Endothelial cell of umbilical vein (primary cell): ENCODE measurements at regions not wholly inside any gene's neighbourhood (a gene's known extent, or its start where the extent isn't known, plus 50 kb on each side); places are given as distances from the start of the nearest gene placed in this dataset.
A peak's percentile ranks its signal among the peaks of the same experiment; 100 is the strongest.

ENCODE experiments used
- BruUV-seq: library from RNA; stranded (reverse); fragments of 400-500 nt; replicated peaks from 2 replicates; lab custom pipeline; 2021; lab: Mats Ljungman, UMichigan
- CTCF ChIA-PET: fragments of 300-600, 350-600 bp; sonication (Branson Sonifier 250); formaldehyde crosslinking; loops from one replicate; lab custom pipeline; 2021; ENCODE audit warnings: antibody characterized with exemption, inconsistent platforms; lab: Charles Lee
- POLR2A ChIA-PET: fragments of 300-600, 350-600 bp; sonication (Branson Sonifier 250); formaldehyde crosslinking; loops from one replicate; lab custom pipeline; 2021; ENCODE audit warnings: antibody characterized with exemption, inconsistent platforms; lab: Charles Lee
- DNase-seq: peaks from one replicate; pipeline ENCODE4 v3.0.0-alpha.2; 2011; ENCODE audit warnings: low read depth, low spot score
- FAIRE-seq: peaks from 2 replicates; lab custom pipeline; 2011; peaks lifted over from hg19 to GRCh38; lab: Jason Lieb, UNC
- H2AFZ ChIP-seq: 2 replicates; pipeline ENCODE4 v1.6.0; 2012; ENCODE audit warnings: low read depth, low read length, control low read depth, inconsistent platforms
- H3K27ac ChIP-seq: 2 replicates; pipeline ENCODE4 v1.5.1; 2011; ENCODE audit warnings: low read depth, mild to moderate bottlenecking, control low read depth, low read length, moderate library complexity; ENCODE audit not compliant: insufficient read depth
- H3K27me3 ChIP-seq, 2 experiments: 2 replicates each; pipeline versions ENCODE4 v1.6.0 to v1.6.1; 2011; ENCODE audit warnings: low read length in 2 of 2, mixed read lengths in 1 of 2; ENCODE audit not compliant: control insufficient read depth in 2 of 2, insufficient read depth in 2 of 2
- H3K36me3 ChIP-seq, 2 experiments: 2 replicates in 1 of 2; 3 replicates in 1 of 2; pipeline ENCODE4 v1.5.1; 2011; ENCODE audit warnings: low read length in 2 of 2, mild to moderate bottlenecking in 1 of 2, moderate library complexity in 1 of 2; ENCODE audit not compliant: control insufficient read depth in 2 of 2, insufficient read depth in 2 of 2; ENCODE audit errors: extremely low read depth in 1 of 2
- H3K4me1 ChIP-seq: 3 replicates; pipeline ENCODE4 v1.5.1; 2011; ENCODE audit warnings: mild to moderate bottlenecking, low read length; ENCODE audit not compliant: control insufficient read depth, insufficient read depth; ENCODE audit errors: extremely low read depth
- H3K4me2 ChIP-seq: 2 replicates; pipeline ENCODE4 v1.6.1; 2011; ENCODE audit warnings: low read length, control low read depth, mixed read lengths; ENCODE audit not compliant: insufficient read depth
- H3K4me3 ChIP-seq, 3 experiments: fragments of 200-600 bp in 1 of 3; sonication (generic), shearing (Covaris generic) in 1 of 3; replicated peaks in 1 of 3; 2 replicates each; pipeline ENCODE4 v1.5.1; 2011 to 2016; ENCODE audit warnings: control low read depth in 3 of 3, low read length in 3 of 3, mild to moderate bottlenecking in 2 of 3, inconsistent platforms in 1 of 3, low read depth in 1 of 3, moderate library complexity in 1 of 3; ENCODE audit not compliant: insufficient read depth in 1 of 3
- H3K79me2 ChIP-seq: 2 replicates; pipeline ENCODE4 v1.6.0; 2012; ENCODE audit warnings: low read length, inconsistent platforms; ENCODE audit not compliant: control insufficient read depth, insufficient read depth
- H3K9ac ChIP-seq: replicated peaks from 2 replicates; pipeline ENCODE3; 2011; ENCODE audit warnings: low read length, control low read depth; ENCODE audit not compliant: insufficient read depth; ENCODE audit errors: extremely low read depth
- H3K9me1 ChIP-seq: replicated peaks from 3 replicates; pipeline ENCODE4 v1.6.0; 2011; ENCODE audit warnings: mild to moderate bottlenecking, low read length; ENCODE audit not compliant: control insufficient read depth, insufficient read depth; ENCODE audit errors: extremely low read depth
- H3K9me3 ChIP-seq: replicated peaks from 2 replicates; pipeline ENCODE4 v1.5.1; 2012; ENCODE audit warnings: low read length, inconsistent platforms; ENCODE audit not compliant: control insufficient read depth, insufficient read depth
- H4K20me1 ChIP-seq: replicated peaks from 2 replicates; pipeline ENCODE3; 2011; ENCODE audit warnings: mild to moderate bottlenecking, low read length; ENCODE audit not compliant: control insufficient read depth, insufficient read depth; ENCODE audit errors: extremely low read depth
- CTCF ChIP-seq, 2 donors: IDR thresholded peaks; 1 replicate in 1 of 2; 2 replicates in 1 of 2; pipeline ENCODE4 v1.5.1; 2011; ENCODE audit warnings: low read length in 2 of 2, mild to moderate bottlenecking in 2 of 2, moderate library complexity in 2 of 2, control low read depth in 1 of 2, inconsistent platforms in 1 of 2, low read depth in 1 of 2; ENCODE audit not compliant: insufficient read depth in 1 of 2; ENCODE audit errors: extremely low read depth in 1 of 2
- EZH2 ChIP-seq: IDR thresholded peaks from 2 replicates; pipeline ENCODE4 v1.6.1; 2012; ENCODE audit warnings: borderline replicate concordance, low read depth, mild to moderate bottlenecking, moderate library complexity, low read length, inconsistent platforms; ENCODE audit not compliant: severe bottlenecking
- FOS ChIP-seq: IDR thresholded peaks from 2 replicates; pipeline ENCODE4 v1.6.1; 2011; ENCODE audit warnings: mild to moderate bottlenecking, low read length, moderate library complexity, borderline replicate concordance; ENCODE audit not compliant: insufficient read depth
- GATA2 ChIP-seq: IDR thresholded peaks from 2 replicates; pipeline ENCODE4 v1.7.0; 2011; ENCODE audit warnings: low read depth, mild to moderate bottlenecking, moderate library complexity, mixed read lengths, low read length; ENCODE audit not compliant: insufficient read length, insufficient read depth
- JUN ChIP-seq: IDR thresholded peaks from 2 replicates; pipeline ENCODE4 v1.6.1; 2011; ENCODE audit warnings: borderline replicate concordance, low read depth; ENCODE audit not compliant: insufficient read length, insufficient read depth
- MYC ChIP-seq: IDR thresholded peaks from one replicate; pipeline ENCODE4 v1.6.1; 2011; ENCODE audit warnings: mild to moderate bottlenecking, low read depth, low read length
- POLR2A ChIP-seq: IDR thresholded peaks from 2 replicates; pipeline ENCODE4 v1.6.1; 2012; ENCODE audit warnings: low read depth, mild to moderate bottlenecking, control low read depth, low read length
- POLR2AphosphoS5 ChIP-seq: IDR thresholded peaks from 2 replicates; pipeline ENCODE4 v1.6.1; 2012; ENCODE audit warnings: low read depth, mild to moderate bottlenecking, control low read depth, low read length, moderate library complexity; ENCODE audit not compliant: insufficient read depth
- dilution Hi-C: fragments of 300-500 bp; cut with MboI; formaldehyde crosslinking; loops from one replicate; pipeline ENCODE4 v1.15.0; 2019; ENCODE audit warnings: low sequenced_read_pairs; ENCODE audit not compliant: extremely low pct_ligation_motif_present
- intact Hi-C: fragments of 100-400 bp; cut with micrococcal nuclease; formaldehyde crosslinking; loops from one replicate; pipeline ENCODE4 v1.10.0; 2022
- TF ChIP-seq, protein P1 (sequence below): IDR thresholded peaks from 2 replicates; pipeline ENCODE4 v1.6.1; 2011; ENCODE audit not compliant: insufficient read depth, insufficient read length

DNA sequence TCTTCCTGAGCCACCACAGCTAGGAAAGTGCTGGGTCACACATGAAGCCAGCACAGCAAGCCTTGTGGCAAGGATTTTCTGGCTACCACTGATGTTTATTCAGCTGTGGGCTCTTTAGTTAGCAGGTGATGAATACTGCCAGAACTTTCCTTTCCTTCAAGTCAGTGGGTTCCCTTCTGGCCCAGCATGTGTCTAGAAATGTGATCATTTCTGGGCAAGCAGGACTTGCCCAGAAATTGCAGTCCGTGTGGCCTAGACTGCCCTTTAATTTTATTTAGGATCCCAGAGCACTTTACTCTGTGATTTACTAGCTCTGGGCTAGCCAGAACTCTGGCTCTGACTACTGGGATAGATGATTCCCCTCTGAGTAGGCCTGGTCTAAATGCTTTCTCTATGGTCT lies 397.5 kb downstream of the ZIC4 start:
- Histone ChIP-seq H2AFZ (no peak overlapping the region), H3K27me3 (no peaks in the 10 kb centered on the region), H3K4me3 (no peak overlapping the region), H3K79me2 (no peaks in the 10 kb centered on the region), H3K36me3 (no peaks in the 10 kb centered on the region), H4K20me1 (no peaks in the 10 kb centered on the region), H3K27ac (no peak overlapping the region), H3K9ac (no peak overlapping the region), H3K4me2 (no peak overlapping the region), H3K9me3 (no peaks in the 10 kb centered on the region), H3K9me1 (no peaks in the 10 kb centered on the region), H3K4me1 (no peaks in the 10 kb centered on the region)
- ChIA-PET CTCF (no interaction called here), POLR2A (no interaction called here)
- intact Hi-C loops (no loop called here), dilution Hi-C loops (no loop called here)
- peak; percentile 4 for DNase-seq
- TF ChIP-seq, protein P1, sequence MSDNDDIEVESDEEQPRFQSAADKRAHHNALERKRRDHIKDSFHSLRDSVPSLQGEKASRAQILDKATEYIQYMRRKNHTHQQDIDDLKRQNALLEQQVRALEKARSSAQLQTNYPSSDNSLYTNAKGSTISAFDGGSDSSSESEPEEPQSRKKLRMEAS: no peak
- TF ChIP-seq POLR2AphosphoS5: no peak
- no peak for TF ChIP-seq POLR2A
- no peak for TF ChIP-seq GATA2
- no peak for TF ChIP-seq FOS
- TF ChIP-seq MYC: no peak
- FAIRE-seq: no peak
- no TSS peak for BruUV-seq

DNA sequence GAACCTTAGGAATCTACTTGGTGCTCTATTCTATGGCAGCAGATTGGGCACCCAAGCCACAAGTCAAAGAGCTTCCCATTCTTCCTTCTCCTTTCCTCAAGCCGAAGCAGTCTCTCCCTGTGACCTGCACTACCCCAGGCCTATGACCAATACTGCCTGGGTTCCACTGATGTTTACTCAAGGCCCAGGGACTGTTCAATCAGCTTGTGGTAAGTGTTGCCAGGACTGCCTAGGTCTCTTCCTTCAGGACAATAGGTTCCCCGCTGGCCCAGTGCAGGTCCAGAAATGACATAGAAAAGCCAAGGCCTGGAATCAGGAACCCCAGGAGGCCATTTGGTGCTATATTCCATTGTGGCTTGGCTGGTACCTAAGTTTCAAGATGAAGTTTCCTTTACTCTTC lies 397.9 kb downstream of the ZIC4 start:
- no peak for DNase-seq
- no peak overlapping the region for H3K9ac ChIP-seq
- H3K4me3 ChIP-seq: no peak overlapping the region
- BruUV-seq: no TSS peak
- no peak overlapping the region for H3K27ac ChIP-seq
- dilution Hi-C loops: no loop called here
- ChIA-PET CTCF (no interaction called here), POLR2A (no interaction called here)
- no peak overlapping the region for H3K4me2 ChIP-seq
- no peaks in the 10 kb centered on the region for H3K9me3 ChIP-seq
- intact Hi-C loops: no loop called here
- H2AFZ ChIP-seq: no peak overlapping the region
- no peak for FAIRE-seq
- H4K20me1 ChIP-seq: no peaks in the 10 kb centered on the region
- H3K9me1 ChIP-seq: no peaks in the 10 kb centered on the region
- no peaks in the 10 kb centered on the region for H3K27me3 ChIP-seq
- no peaks in the 10 kb centered on the region for H3K4me1 ChIP-seq
- no peak for TF ChIP-seq CTCF (IDR thresholded peaks at IDR 0.05; ENCODE audit: extremely low read depth in 1 of 2, insufficient read depth in 1 of 2, low read depth in 1 of 2, low read length in 2 of 2)
- no peak for TF ChIP-seq POLR2A
- no peak for TF ChIP-seq GATA2
- TF ChIP-seq, protein P1: no peak
- no peak for TF ChIP-seq FOS
- no peak for TF ChIP-seq POLR2AphosphoS5
- no peak for TF ChIP-seq JUN
- no peak for TF ChIP-seq MYC
- TF ChIP-seq EZH2: no peak
- H3K36me3 ChIP-seq: no peaks in the 10 kb centered on the region
- no peaks in the 10 kb centered on the region for H3K79me2 ChIP-seq
